Kidney (tissue), 13 donors: ENCODE measurements at regions not wholly inside any gene's neighbourhood (a gene's known extent, or its start where the extent isn't known, plus 50 kb on each side); places are given as distances from the start of the nearest gene placed in this dataset.

Source experiments
- DNase-seq, 5 donors: peaks; one replicate each; pipeline ENCODE4 v3.0.0-alpha.2; 2013 to 2020
- FAIRE-seq: peaks from 2 replicates; lab custom pipeline; 2012; peaks lifted over from hg19 to GRCh38; lab: Jason Lieb, UNC
- H3K27ac ChIP-seq, 2 donors: one replicate each; pipeline ENCODE4 v1.7.0; 2013; ENCODE audit warnings: low read depth in 2 of 2, low read length in 2 of 2, inconsistent platforms in 1 of 2
- H3K27me3 ChIP-seq: one replicate; pipeline ENCODE4 v1.7.1; 2013; ENCODE audit warnings: low read length, inconsistent platforms; ENCODE audit not compliant: control insufficient read depth, insufficient read depth
- H3K36me3 ChIP-seq, 3 donors: one replicate each; pipeline versions ENCODE4 v1.7.0 to v1.7.1; 2013; ENCODE audit warnings: low read length in 3 of 3, control low read depth in 1 of 3, inconsistent platforms in 1 of 3; ENCODE audit not compliant: insufficient read depth in 3 of 3, control insufficient read depth in 2 of 3
- H3K4me1 ChIP-seq, 3 donors: one replicate each; pipeline versions ENCODE4 v1.7.0 to v1.7.1; 2013; ENCODE audit warnings: low read length in 3 of 3, inconsistent platforms in 1 of 3, low read depth in 1 of 3; ENCODE audit not compliant: control insufficient read depth in 2 of 3, insufficient read depth in 2 of 3
- H3K4me3 ChIP-seq, 3 donors: one replicate each; pipeline versions ENCODE4 v1.7.0 to v1.8.1; 2013; ENCODE audit warnings: low read length in 3 of 3, control low read depth in 1 of 3, inconsistent platforms in 1 of 3
- H3K9ac ChIP-seq, 3 donors: one replicate each; pipeline versions ENCODE4 v1.7.0 to v1.7.1; 2013; ENCODE audit warnings: low read length in 3 of 3, control low read depth in 1 of 3, inconsistent platforms in 1 of 3
- H3K9me3 ChIP-seq, 3 donors: one replicate each; pipeline versions ENCODE4 v1.7.0 to v1.7.1; 2013; ENCODE audit warnings: low read length in 3 of 3, control low read depth in 1 of 3, inconsistent platforms in 1 of 3; ENCODE audit not compliant: control insufficient read depth in 2 of 3, insufficient read depth in 1 of 3
- CTCF ChIP-seq: IDR thresholded peaks from 3 replicates; pipeline ENCODE4 v1.5.1; 2012; ENCODE audit warnings: mild to moderate bottlenecking, moderate library complexity, borderline replicate concordance; ENCODE audit not compliant: insufficient read depth; ENCODE audit errors: extremely low read depth
- intact Hi-C: fragments of 100-400 bp; cut with DNase I; formaldehyde crosslinking; loops from one replicate; pipeline ENCODE4 v1.11.1; 2022
- donor health status: control.
- donor health status: control.
- donor health status: control.
- donor health status: control.
- donor health status: control.
- donor health status: DM: yes; HTN: yes; CAD: no.
- donor health status: Normal renal cell carcinoma (clear cell type).

- Histone ChIP-seq H3K27me3 (peaks cover 2% of the 10 kb centered on the region), H3K4me3 (no peak overlapping the region), H3K36me3 (no peaks in the 10 kb centered on the region), H3K4me1 (peaks cover 0 to 6% (median 0%) of the 10 kb centered on the region in 3 donors), H3K9ac (no peak overlapping the region), H3K9me3 (no peaks in the 10 kb centered on the region), H3K27ac (no peak overlapping the region)
- FAIRE-seq = no peak
- DNase-seq = peak in 2 of 5 donors; percentile 70 to 81
- intact Hi-C loops = no loop called here
- no peak for TF ChIP-seq CTCF
Observed at GRCh38 chr10:113425541-113425951, 127.3 kb upstream of the HABP2 start.

- no peak for FAIRE-seq
- peaks cover 0 to 6% (median 0%) of the 10 kb centered on the region in 3 donors for H3K4me1 ChIP-seq
- no peak overlapping the region for H3K9ac ChIP-seq
- peaks cover 2% of the 10 kb centered on the region for H3K27me3 ChIP-seq
- H3K36me3 ChIP-seq = no peaks in the 10 kb centered on the region
- no peak overlapping the region for H3K27ac ChIP-seq
- H3K9me3 ChIP-seq = no peaks in the 10 kb centered on the region
- TF ChIP-seq CTCF = no peak
- intact Hi-C loops = no loop called here
- DNase-seq = peak in 1 of 5 donors; percentile 20
- no peak overlapping the region for H3K4me3 ChIP-seq
Observed at GRCh38 chr10:113426181-113426877, 126.5 kb upstream of the HABP2 start.

- no peak overlapping the region for H3K27ac ChIP-seq
- no peak overlapping the region for H3K9ac ChIP-seq
- intact Hi-C loops = no loop called here
- no peaks in the 10 kb centered on the region for H3K9me3 ChIP-seq
- H3K27me3 ChIP-seq = peaks cover 2% of the 10 kb centered on the region
- TF ChIP-seq CTCF = no peak
- H3K4me3 ChIP-seq = no peak overlapping the region
- no peaks in the 10 kb centered on the region for H3K36me3 ChIP-seq
- FAIRE-seq = no peak
- peaks cover 0 to 6% (median 0%) of the 10 kb centered on the region in 3 donors for H3K4me1 ChIP-seq
- DNase-seq = no peak
Observed at GRCh38 chr10:113427236-113427735, 125.6 kb upstream of the HABP2 start.
